IPS DF 6.9 (cell line): ENCODE measurements at regions not wholly inside any gene's neighbourhood (a gene's known extent, or its start where the extent isn't known, plus 50 kb on each side); places are given as distances from the start of the nearest gene placed in this dataset.

Source experiments
- DNase-seq: peaks from one replicate; pipeline ENCODE4 v3.0.0-alpha.2; 2013; ENCODE audit warnings: low read depth, low spot score
- H3K27ac ChIP-seq: one replicate; pipeline ENCODE4 v1.5.1; 2013; ENCODE audit warnings: low read length, control low read depth
- H3K27me3 ChIP-seq: 2 replicates; pipeline ENCODE4 v1.6.1; 2013; ENCODE audit warnings: mild to moderate bottlenecking, low read length; ENCODE audit not compliant: control insufficient read depth, insufficient read depth
- H3K36me3 ChIP-seq: 2 replicates; pipeline ENCODE4 v1.6.1; 2013; ENCODE audit warnings: low read length; ENCODE audit not compliant: control insufficient read depth, insufficient read depth
- H3K4me1 ChIP-seq: 2 replicates; pipeline ENCODE4 v1.6.1; 2013; ENCODE audit warnings: low read length; ENCODE audit not compliant: control insufficient read depth, insufficient read depth
- H3K4me3 ChIP-seq: 2 replicates; pipeline ENCODE4 v1.5.1; 2013; ENCODE audit warnings: mild to moderate bottlenecking, low read length
- H3K9me3 ChIP-seq: 2 replicates; pipeline ENCODE4 v1.6.1; 2013; ENCODE audit warnings: low read length, inconsistent platforms; ENCODE audit not compliant: control insufficient read depth, insufficient read depth
- WGBS: extraction: QIAGEN DNeasy Blood & Tissue Kit; methylation state at CpG from one replicate; pipeline ENCODE4 v1.1.7; 2013; ENCODE audit warnings: mixed read lengths, missing lambda C conversion rate; ENCODE audit not compliant: insufficient read length, insufficient coverage; 5-methylcytosine and 5-hydroxymethylcytosine counted together

GRCh38 chr2:52117299-52117698, 1085.4 kb upstream of the NRXN1 start:
- Histone ChIP-seq H3K36me3 (no peaks in the 10 kb centered on the region), H3K27me3 (no peaks in the 10 kb centered on the region), H3K4me1 (no peaks in the 10 kb centered on the region), H3K4me3 (no peak overlapping the region), H3K27ac (no peak overlapping the region), H3K9me3 (no peaks in the 10 kb centered on the region)
- no peak for DNase-seq
- WGBS: no CpG with 5 or more reads among the region's 3 CpGs

- Histone ChIP-seq H3K9me3 (no peaks in the 10 kb centered on the region), H3K4me3 (no peak overlapping the region), H3K36me3 (no peaks in the 10 kb centered on the region), H3K27ac (no peak overlapping the region), H3K27me3 (no peaks in the 10 kb centered on the region), H3K4me1 (no peaks in the 10 kb centered on the region)
- WGBS: no CpG with 5 or more reads among the region's 1 CpG
- no peak for DNase-seq
Observed at GRCh38 chr2:52115750-52116149, 1083.8 kb upstream of the NRXN1 start.

DNA sequence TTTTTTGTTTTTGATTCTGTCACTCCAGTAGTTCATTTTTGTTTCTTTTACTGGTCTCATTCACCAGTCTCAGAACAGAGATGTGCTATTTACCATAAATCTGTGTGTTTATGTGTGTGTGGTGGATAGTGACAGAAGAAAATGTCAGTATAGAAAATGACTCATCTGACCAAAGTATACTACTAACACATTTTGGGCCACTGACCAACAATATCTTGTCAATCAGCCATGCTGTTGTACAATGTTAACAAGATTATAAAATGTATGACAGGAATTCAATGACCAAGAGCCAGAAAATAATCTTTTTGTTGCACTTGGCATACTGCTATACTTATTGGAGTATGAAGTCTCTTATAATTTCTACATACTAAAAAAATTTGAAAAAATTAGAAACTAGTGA, 1081.4 kb upstream of the NRXN1 start:
- Histone ChIP-seq H3K4me3 (no peak overlapping the region), H3K9me3 (no peaks in the 10 kb centered on the region), H3K36me3 (no peaks in the 10 kb centered on the region), H3K27ac (no peak overlapping the region), H3K4me1 (no peaks in the 10 kb centered on the region), H3K27me3 (no peaks in the 10 kb centered on the region)
- no peak for DNase-seq

GRCh38 chr2:52112141-52112540, 1080.2 kb upstream of the NRXN1 start:
- Histone ChIP-seq H3K27me3 (no peaks in the 10 kb centered on the region), H3K4me3 (no peak overlapping the region), H3K27ac (no peak overlapping the region), H3K4me1 (no peaks in the 10 kb centered on the region), H3K36me3 (no peaks in the 10 kb centered on the region), H3K9me3 (no peaks in the 10 kb centered on the region)
- WGBS: no CpG with 5 or more reads among the region's 3 CpGs
- no peak for DNase-seq

- Histone ChIP-seq H3K4me3 (no peak overlapping the region), H3K9me3 (no peaks in the 10 kb centered on the region), H3K36me3 (no peaks in the 10 kb centered on the region), H3K27me3 (no peaks in the 10 kb centered on the region), H3K4me1 (no peaks in the 10 kb centered on the region), H3K27ac (no peak overlapping the region)
- no CpG with 5 or more reads among the region's 6 CpGs for WGBS
- no peak for DNase-seq
Observed at GRCh38 chr2:52107124-52107523, 1075.2 kb upstream of the NRXN1 start.

DNA sequence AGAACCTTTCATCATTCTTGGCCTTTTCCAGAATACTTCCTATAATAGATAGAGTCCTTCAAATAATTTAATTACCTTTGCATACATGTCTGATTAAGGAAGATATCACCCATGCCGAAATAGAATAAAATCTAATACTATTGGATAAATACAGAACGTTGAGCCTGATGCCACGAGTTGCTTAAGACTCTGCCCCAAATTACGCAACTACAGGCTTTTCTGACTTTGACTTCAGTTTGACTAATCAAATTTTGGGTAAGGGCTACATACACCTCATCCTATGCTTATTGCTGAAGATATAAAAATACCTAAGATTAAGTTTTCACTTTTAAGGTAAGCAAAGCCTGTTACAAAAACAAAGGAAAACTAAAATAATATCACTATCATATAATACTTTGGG, 1065.1 kb upstream of the NRXN1 start:
- no CpG with 5 or more reads among the region's 4 CpGs for WGBS
- H3K27ac ChIP-seq: no peak overlapping the region
- H3K27me3 ChIP-seq: no peaks in the 10 kb centered on the region
- H3K9me3 ChIP-seq: no peaks in the 10 kb centered on the region
- H3K36me3 ChIP-seq: no peaks in the 10 kb centered on the region; the same call in 1 of the 2 replicates
- DNase-seq: no peak
- no peak overlapping the region for H3K4me3 ChIP-seq
- no peaks in the 10 kb centered on the region for H3K4me1 ChIP-seq

DNA sequence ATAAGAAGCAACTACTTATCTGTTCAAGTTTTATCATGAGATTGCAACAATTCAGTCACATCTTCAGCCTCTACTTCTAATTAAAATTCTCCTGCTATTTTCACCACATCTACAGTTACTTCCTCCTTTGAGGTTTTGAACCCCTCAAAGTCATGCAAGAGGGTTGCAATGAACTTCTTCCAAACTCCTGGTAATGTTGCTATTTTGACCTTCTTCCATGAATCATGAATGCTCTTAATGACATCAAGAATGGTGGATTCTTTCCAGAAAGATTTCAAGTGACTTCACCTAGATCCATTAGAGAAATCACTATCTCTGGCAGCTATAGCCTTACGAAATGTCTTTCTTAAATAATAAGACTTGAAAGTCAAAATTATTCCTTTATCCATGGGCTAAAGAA, 1052.8 kb upstream of the NRXN1 start:
- no peak overlapping the region for H3K27ac ChIP-seq
- DNase-seq: no peak
- no peaks in the 10 kb centered on the region for H3K4me1 ChIP-seq
- no CpG with 5 or more reads among the region's 1 CpG for WGBS
- H3K4me3 ChIP-seq: no peak overlapping the region
- no peaks in the 10 kb centered on the region for H3K9me3 ChIP-seq
- H3K27me3 ChIP-seq: no peaks in the 10 kb centered on the region
- no peaks in the 10 kb centered on the region for H3K36me3 ChIP-seq

- Histone ChIP-seq H3K4me3 (no peak overlapping the region), H3K27me3 (no peaks in the 10 kb centered on the region), H3K4me1 (no peaks in the 10 kb centered on the region), H3K9me3 (no peaks in the 10 kb centered on the region), H3K27ac (no peak overlapping the region), H3K36me3 (no peaks in the 10 kb centered on the region)
- DNase-seq: no peak
Observed at GRCh38 chr2:52083214-52083613, 1051.3 kb upstream of the NRXN1 start.

DNA sequence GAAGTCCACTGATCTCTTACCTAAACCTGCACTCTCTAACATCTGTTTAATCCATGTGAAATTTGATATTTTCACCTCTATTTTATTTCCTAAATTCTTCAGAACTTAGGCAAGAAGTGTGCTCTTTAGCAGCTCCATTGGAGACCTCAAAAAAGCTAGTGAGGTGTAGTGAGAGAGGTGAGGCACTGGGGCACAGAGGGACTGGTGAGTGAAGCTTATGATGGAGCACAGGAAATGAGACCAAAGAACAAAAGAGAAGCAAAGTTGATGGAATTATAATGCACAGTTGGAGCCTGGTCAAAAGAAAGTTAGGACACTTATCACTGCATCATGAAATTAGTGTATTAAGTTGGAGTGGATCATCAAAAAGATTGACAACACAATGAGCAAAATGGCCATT, 1050.7 kb upstream of the NRXN1 start:
- no peaks in the 10 kb centered on the region for H3K4me1 ChIP-seq
- no peaks in the 10 kb centered on the region for H3K27me3 ChIP-seq
- no peaks in the 10 kb centered on the region for H3K9me3 ChIP-seq
- DNase-seq: no peak
- H3K27ac ChIP-seq: no peak overlapping the region
- no peak overlapping the region for H3K4me3 ChIP-seq
- H3K36me3 ChIP-seq: no peaks in the 10 kb centered on the region

DNA sequence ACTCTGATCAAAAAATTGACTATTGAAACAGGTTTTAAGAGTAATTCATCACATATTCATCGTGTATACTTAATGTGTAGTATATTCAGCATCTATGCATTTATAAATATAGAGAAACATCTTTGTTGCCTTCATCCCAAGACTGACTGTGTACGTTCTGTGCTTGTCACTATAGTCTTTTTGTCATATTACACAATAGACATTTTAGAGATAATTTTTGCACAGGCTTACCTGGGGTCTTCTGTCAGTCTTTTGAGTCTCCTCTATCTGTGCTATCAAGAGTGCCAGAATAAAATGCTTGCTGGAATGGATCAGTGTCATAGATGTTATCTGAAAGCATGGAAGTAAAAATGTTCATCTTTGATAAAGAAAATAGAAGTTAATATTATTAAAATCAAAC, 1047.7 kb upstream of the NRXN1 start:
- no peaks in the 10 kb centered on the region for H3K36me3 ChIP-seq
- H3K4me3 ChIP-seq: no peak overlapping the region
- no CpG with 5 or more reads among the region's 2 CpGs for WGBS
- DNase-seq: no peak
- H3K27me3 ChIP-seq: no peaks in the 10 kb centered on the region
- H3K9me3 ChIP-seq: no peaks in the 10 kb centered on the region
- H3K27ac ChIP-seq: no peak overlapping the region
- H3K4me1 ChIP-seq: no peaks in the 10 kb centered on the region

DNA sequence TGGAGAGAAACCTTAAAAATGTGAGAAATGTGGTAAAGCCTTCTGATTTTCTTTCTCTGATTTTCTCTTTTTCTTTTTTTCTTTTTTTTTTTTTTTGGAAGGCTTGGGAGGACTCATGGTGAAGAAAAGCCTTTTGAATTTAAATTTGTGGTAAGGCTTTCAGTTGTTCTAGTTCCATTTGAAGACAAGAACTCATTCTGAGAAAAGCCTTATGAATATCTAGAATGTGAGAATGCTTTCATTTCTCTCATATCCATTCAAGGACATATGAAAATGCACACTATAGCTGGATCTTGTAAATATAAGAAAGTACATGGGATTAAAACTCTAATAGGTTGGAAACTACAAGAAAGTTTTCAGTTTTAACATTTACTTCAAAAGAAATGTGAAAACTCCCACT, 1045.2 kb upstream of the NRXN1 start:
- no peak overlapping the region for H3K4me3 ChIP-seq
- H3K4me1 ChIP-seq: no peaks in the 10 kb centered on the region
- no peaks in the 10 kb centered on the region for H3K27me3 ChIP-seq
- no peaks in the 10 kb centered on the region for H3K36me3 ChIP-seq
- H3K27ac ChIP-seq: no peak overlapping the region
- no peak for DNase-seq
- H3K9me3 ChIP-seq: no peaks in the 10 kb centered on the region
